Activated CD4-positive, alpha-beta T cell treated with anti-CD3 and anti-CD28 coated beads for 24 hours (primary cell): ENCODE measurements at regions not wholly inside any gene's neighbourhood (a gene's known extent, or its start where the extent isn't known, plus 50 kb on each side); places are given as distances from the start of the nearest gene placed in this dataset.

Source experiments
- DNase-seq, 2 donors: peaks; one replicate each; pipeline ENCODE4 v3.0.0-alpha.2; 2020; ENCODE audit warnings: low read depth in 2 of 2

- no peak for DNase-seq
Measured at GRCh38 chr15:58271410-58271809, 133.2 kb downstream of the AQP9 start.

- no peak for DNase-seq
Measured at GRCh38 chr15:58273104-58273503, 134.9 kb downstream of the AQP9 start.

- DNase-seq = no peak
Measured at GRCh38 chr15:58274885-58275284, 136.7 kb downstream of the AQP9 start.

- no peak for DNase-seq
Measured at GRCh38 chr15:58275785-58276184, 137.6 kb downstream of the AQP9 start.

GRCh38 chr15:58276924-58277323 is 138.7 kb downstream of the AQP9 start:
- no peak for DNase-seq

GRCh38 chr15:58277333-58277732 is 139.2 kb downstream of the AQP9 start:
- no peak for DNase-seq

- no peak for DNase-seq
Measured at GRCh38 chr15:58279106-58279505, 140.9 kb downstream of the AQP9 start.

GRCh38 chr15:58279654-58280053 is 141.5 kb downstream of the AQP9 start:
- no peak for DNase-seq

- DNase-seq = no peak
Measured at GRCh38 chr15:58282060-58282708, 144.0 kb downstream of the AQP9 start.

GRCh38 chr15:58283302-58283701 is 145.1 kb downstream of the AQP9 start:
- DNase-seq = no peak

- no peak for DNase-seq
Measured at GRCh38 chr15:58284293-58284692, 146.1 kb downstream of the AQP9 start.

GRCh38 chr15:58285212-58285920 is 146.4 kb upstream of the LIPC start:
- no peak for DNase-seq

- DNase-seq = no peak
Measured at GRCh38 chr15:58285921-58286278, 145.9 kb upstream of the LIPC start.

- DNase-seq = no peak
Measured at GRCh38 chr15:58286523-58286922, 145.3 kb upstream of the LIPC start.

GRCh38 chr15:58287891-58288290 is 143.9 kb upstream of the LIPC start:
- DNase-seq = no peak

GRCh38 chr15:58288592-58288991 is 143.2 kb upstream of the LIPC start:
- no peak for DNase-seq

GRCh38 chr15:58291848-58292247 is 139.9 kb upstream of the LIPC start:
- no peak for DNase-seq

GRCh38 chr15:58292751-58293175 is 139.0 kb upstream of the LIPC start:
- no peak for DNase-seq

GRCh38 chr15:58293622-58294550 is 137.9 kb upstream of the LIPC start:
- no peak for DNase-seq

GRCh38 chr15:58294681-58295254 is 137.0 kb upstream of the LIPC start:
- DNase-seq = no peak

- no peak for DNase-seq
Measured at GRCh38 chr15:58295637-58296215, 136.1 kb upstream of the LIPC start.

- no peak for DNase-seq
Measured at GRCh38 chr15:58296276-58296675, 135.5 kb upstream of the LIPC start.
